Fibroblast of pulmonary artery (primary cell): ENCODE measurements at regions not wholly inside any gene's neighbourhood (a gene's known extent, or its start where the extent isn't known, plus 50 kb on each side); places are given as distances from the start of the nearest gene placed in this dataset.

Source experiments
- DNase-seq: peaks from one replicate; pipeline ENCODE4 v3.0.0-alpha.2; 2010; ENCODE audit warnings: low read depth
- H3K4me3 ChIP-seq: replicated peaks from 2 replicates; pipeline ENCODE4 v1.5.1; 2011; ENCODE audit warnings: low read depth, mild to moderate bottlenecking, control low read depth, low read length, moderate library complexity
- TF ChIP-seq, protein P1 (sequence below): IDR thresholded peaks from 2 replicates; pipeline ENCODE4 v1.5.1; 2011; ENCODE audit warnings: mild to moderate bottlenecking, control low read depth, low read length, inconsistent platforms; ENCODE audit errors: missing control alignments

DNA sequence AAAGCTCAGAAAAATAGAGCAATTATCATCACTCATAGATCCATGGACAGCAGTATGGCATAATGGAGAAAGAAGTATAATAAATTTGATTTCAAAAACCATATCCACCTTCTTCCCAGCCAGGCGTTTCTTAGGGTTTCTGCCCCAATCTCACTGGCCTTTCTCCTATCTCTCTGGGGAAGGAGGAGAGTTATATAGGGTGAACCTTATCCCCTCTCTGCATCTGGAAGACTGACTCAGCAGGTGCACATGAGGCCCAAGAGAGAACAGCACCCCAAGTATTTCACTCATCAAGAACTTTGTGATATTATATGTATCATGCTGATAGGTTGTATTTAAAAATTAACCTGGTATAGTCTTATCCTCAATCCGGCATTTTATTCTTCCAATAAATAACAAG is 318.8 kb upstream of the RASGEF1B start:
- TF ChIP-seq, protein P1, sequence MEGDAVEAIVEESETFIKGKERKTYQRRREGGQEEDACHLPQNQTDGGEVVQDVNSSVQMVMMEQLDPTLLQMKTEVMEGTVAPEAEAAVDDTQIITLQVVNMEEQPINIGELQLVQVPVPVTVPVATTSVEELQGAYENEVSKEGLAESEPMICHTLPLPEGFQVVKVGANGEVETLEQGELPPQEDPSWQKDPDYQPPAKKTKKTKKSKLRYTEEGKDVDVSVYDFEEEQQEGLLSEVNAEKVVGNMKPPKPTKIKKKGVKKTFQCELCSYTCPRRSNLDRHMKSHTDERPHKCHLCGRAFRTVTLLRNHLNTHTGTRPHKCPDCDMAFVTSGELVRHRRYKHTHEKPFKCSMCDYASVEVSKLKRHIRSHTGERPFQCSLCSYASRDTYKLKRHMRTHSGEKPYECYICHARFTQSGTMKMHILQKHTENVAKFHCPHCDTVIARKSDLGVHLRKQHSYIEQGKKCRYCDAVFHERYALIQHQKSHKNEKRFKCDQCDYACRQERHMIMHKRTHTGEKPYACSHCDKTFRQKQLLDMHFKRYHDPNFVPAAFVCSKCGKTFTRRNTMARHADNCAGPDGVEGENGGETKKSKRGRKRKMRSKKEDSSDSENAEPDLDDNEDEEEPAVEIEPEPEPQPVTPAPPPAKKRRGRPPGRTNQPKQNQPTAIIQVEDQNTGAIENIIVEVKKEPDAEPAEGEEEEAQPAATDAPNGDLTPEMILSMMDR: no peak

DNA sequence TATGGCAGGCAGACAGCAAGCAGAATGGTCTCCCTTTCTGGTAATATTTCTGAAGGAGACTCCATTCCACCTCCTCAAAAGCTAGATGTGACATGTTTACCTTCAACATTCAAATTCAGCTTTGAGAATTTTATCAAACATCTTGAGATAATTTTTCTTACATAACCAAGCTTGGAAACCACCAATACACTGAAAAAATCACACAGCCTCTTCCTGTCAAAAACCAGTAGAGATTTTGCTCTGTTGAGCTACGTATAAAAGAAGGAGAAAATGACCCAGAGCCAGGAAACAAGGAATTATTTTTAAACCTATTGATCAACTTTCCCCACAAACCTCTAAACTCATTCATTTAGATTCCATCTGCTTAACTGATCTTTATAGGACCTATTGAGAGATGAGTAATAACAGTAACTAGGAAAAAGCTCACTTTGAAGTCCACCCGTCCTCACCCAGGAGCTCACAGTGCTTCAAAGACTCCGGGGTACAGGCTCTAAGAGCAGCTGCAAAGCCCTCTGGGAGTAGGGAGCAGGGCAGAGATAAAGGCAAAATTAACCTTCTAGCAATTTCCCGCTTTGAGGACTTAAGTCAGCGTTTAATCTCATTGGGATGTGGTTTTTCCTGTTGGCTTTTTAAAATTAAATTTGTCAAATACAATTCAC is 318.2 kb upstream of the RASGEF1B start:
- no peak for DNase-seq

More for the DNA sequence above, 318.8 kb upstream of the RASGEF1B start:
- H3K4me3 ChIP-seq: no peak overlapping the region
- no peak for DNase-seq

DNA sequence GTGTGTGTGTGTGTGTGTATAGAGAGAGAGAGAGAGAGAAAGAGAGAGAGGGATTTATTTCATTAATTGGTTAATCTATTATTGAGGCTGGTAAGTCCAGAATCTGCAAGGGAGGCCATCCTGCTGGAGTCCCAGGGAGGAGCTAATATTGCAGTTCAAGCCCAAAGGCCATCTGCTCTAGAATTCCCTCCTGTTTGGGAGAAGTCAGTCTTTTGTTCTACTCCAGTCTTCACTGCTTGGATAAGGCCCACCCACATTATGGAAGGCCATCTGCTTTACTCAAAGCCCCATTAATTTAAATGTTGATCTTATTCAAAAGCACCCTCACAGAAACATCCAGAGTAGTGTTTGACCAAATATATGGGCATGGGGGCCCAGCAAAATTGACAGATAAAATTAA is 317.5 kb upstream of the RASGEF1B start:
- TF ChIP-seq, protein P1: no peak
- H3K4me3 ChIP-seq: no peak overlapping the region
- no peak for DNase-seq

More for the DNA sequence above, 318.2 kb upstream of the RASGEF1B start:
- no peak overlapping the region for H3K4me3 ChIP-seq
- TF ChIP-seq, protein P1: no peak

DNA sequence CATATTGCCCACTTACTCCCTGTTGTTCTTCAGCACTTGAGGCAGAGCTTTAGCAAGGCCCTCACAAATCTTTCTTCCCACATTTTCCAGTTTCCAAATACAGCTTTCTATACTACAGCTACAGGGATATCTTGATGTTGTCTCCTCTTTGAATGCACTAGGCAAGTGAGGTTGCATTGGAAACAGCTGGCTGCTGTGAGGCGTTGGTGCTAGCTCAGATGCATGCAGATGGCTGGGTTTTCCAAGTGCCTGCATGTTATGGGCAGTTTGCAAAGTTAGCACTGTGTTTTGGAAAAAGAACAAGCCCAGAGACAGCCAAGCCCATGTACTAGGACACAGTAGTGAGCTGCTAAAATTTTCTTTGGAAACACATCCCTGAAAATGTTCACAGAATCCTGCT is 315.1 kb upstream of the RASGEF1B start:
- H3K4me3 ChIP-seq: no peak overlapping the region
- DNase-seq: no peak
- TF ChIP-seq, protein P1: no peak

DNA sequence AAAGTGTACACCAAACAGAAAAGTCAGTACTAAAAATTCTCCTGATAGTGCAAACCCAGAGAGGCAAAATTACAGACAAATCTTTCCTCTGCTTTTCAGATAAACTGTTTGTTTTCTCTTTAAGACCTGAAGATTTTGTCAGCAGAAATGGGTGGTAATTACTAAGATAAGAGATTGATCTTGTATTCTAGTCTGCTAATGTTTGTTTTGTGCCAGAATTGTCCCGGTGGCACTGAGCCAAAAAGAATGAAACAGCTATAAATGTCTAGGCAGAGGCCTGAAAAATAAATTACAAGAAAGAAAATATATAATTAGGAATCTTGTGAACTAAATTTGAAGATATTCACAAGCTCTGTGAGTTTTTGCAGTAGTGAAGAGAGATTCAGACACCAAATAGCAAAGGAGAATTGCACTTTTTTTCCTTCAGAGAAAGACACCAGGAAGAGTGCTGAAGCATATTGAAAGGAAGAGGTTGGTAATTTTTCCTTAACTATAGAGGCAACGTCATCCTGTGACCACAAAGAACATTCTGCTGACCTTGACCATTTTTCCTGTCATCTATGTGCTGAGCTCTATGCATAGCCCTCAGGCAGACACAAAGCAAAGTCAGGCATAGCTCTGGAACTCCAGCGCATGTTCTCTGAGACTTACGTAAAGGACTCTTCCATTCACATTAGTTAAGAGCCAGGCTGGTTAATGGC is 314.5 kb upstream of the RASGEF1B start:
- TF ChIP-seq, protein P1: no peak
- DNase-seq: peak; percentile 46
- H3K4me3 ChIP-seq: no peak overlapping the region

DNA sequence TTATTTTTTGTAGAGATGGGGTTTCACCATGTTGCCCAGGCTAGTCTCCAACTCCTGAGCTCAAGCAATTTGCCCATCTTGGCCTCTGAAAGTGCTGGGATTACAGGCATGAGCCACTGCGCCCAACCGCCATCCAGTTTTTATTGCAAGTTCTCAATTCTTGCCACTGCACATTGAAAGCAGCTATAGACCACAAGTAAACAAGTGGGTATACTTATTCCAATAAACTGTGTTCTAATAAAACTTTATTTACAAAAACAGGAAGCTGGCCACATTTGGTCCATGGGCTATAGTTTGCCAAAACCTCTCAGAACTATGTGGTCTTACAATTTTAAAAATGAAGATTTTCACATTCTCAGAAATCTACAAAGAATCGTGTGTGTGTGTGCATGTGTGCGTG is 313.6 kb upstream of the RASGEF1B start:
- TF ChIP-seq, protein P1: no peak
- DNase-seq: no peak
- no peak overlapping the region for H3K4me3 ChIP-seq

DNA sequence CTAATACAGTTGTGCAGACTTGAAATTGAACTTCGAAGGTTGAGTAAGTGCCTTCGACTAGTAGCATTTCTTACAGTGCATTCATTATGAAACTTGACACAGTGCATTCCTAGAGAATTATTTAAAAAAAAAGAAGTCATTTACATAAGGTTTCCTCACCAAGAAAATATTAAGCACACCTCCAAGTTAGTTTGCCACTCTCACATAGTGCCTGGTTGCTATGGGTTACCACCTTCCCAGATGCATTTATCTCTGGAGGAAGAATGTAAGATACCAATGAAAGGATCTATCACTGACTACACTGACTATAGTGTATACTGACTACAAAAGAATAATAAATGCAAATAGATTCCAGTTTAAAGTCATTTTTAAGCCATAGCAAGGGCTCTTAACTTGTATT is 311.9 kb upstream of the RASGEF1B start:
- H3K4me3 ChIP-seq: no peak overlapping the region
- TF ChIP-seq, protein P1: no peak
- no peak for DNase-seq
